ENCODE measurements at regions not wholly inside any gene's neighbourhood (a gene's known extent, or its start where the extent isn't known, plus 50 kb on each side); places are given as distances from the start of the nearest gene placed in this dataset.

- no peak for DNase-seq
Observed at GRCh38 chr5:114296191-114296590, 65.7 kb upstream of the KCNN2 start.

GRCh38 chr5:114297915-114298314 lies 64.0 kb upstream of the KCNN2 start:
- no peak for DNase-seq

- DNase-seq, result no peak
Observed at GRCh38 chr5:114305402-114306207, 56.3 kb upstream of the KCNN2 start.

- DNase-seq, result no peak
Observed at GRCh38 chr5:114308017-114308416, 53.9 kb upstream of the KCNN2 start.

GRCh38 chr5:114308508-114308907 lies 53.4 kb upstream of the KCNN2 start:
- DNase-seq, result no peak

GRCh38 chr5:114310666-114311065 lies 51.2 kb upstream of the KCNN2 start:
- no peak for DNase-seq

GRCh38 chr5:114311281-114311680 lies 50.6 kb upstream of the KCNN2 start:
- DNase-seq, result no peak

GRCh38 chr5:114311968-114312367 lies 49.9 kb upstream of the KCNN2 start:
- DNase-seq, result no peak

Measured in GOT3 (cell line).